GM12864 (cell line): ENCODE measurements at regions not wholly inside any gene's neighbourhood (a gene's known extent, or its start where the extent isn't known, plus 50 kb on each side); places are given as distances from the start of the nearest gene placed in this dataset.
"Not testable (repeated sequence)": the region's sequence is repeated elsewhere in the genome, so short reads cannot be mapped to it uniquely, and the experiment has no call there.

Experiments used
- DNase-seq: peaks from one replicate; pipeline ENCODE4 v3.0.0-alpha.2; 2011; ENCODE audit warnings: low read depth
- H3K4me3 ChIP-seq: 2 replicates; pipeline ENCODE4 v1.5.1; 2011; ENCODE audit warnings: mild to moderate bottlenecking, low read depth, low read length, control low read depth
- CTCF ChIP-seq: IDR thresholded peaks from 2 replicates; pipeline ENCODE4 v1.5.1; 2011; ENCODE audit warnings: low read depth, mild to moderate bottlenecking, moderate library complexity, low read length, control low read depth, inconsistent platforms; ENCODE audit errors: missing control alignments

GRCh38 chr21:35468991-35469390 is 419.9 kb upstream of the RUNX1 start:
- no peak for TF ChIP-seq CTCF
- no peak for DNase-seq
- no peak overlapping the region for H3K4me3 ChIP-seq

- no peak for TF ChIP-seq CTCF
- no peak overlapping the region for H3K4me3 ChIP-seq
- no peak for DNase-seq
These were observed 418.5 kb upstream of the RUNX1 start for GRCh38 chr21:35467566-35467965.

GRCh38 chr21:35466681-35467080 is 417.6 kb upstream of the RUNX1 start:
- DNase-seq, H3K4me3 ChIP-seq: not testable (repeated sequence)

GRCh38 chr21:35465741-35466140 is 416.6 kb upstream of the RUNX1 start:
- DNase-seq: no peak
- H3K4me3 ChIP-seq: no peak overlapping the region
- no peak for TF ChIP-seq CTCF

GRCh38 chr21:35461700-35462099 is 412.6 kb upstream of the RUNX1 start:
- no peak for TF ChIP-seq CTCF
- H3K4me3 ChIP-seq: no peak overlapping the region
- DNase-seq: no peak

GRCh38 chr21:35460441-35460840 is 411.3 kb upstream of the RUNX1 start:
- DNase-seq: no peak
- no peak for TF ChIP-seq CTCF
- no peak overlapping the region for H3K4me3 ChIP-seq

GRCh38 chr21:35458405-35458804 is 409.3 kb upstream of the RUNX1 start:
- TF ChIP-seq CTCF: no peak
- no peak for DNase-seq
- no peak overlapping the region for H3K4me3 ChIP-seq
